ENCODE measurements at regions not wholly inside any gene's neighbourhood (a gene's known extent, or its start where the extent isn't known, plus 50 kb on each side); places are given as distances from the start of the nearest gene placed in this dataset.

GRCh38 chr4:84276752-84277151, 222.3 kb downstream of the NKX6-1 start:
- TF ChIP-seq CTCF (IDR thresholded peaks at IDR 0.05; ENCODE audit: low read depth, low read length) (no peak), POLR2A (IDR thresholded peaks at IDR 0.05; ENCODE audit: extremely low read depth, insufficient read length) (no peak), MAX (IDR thresholded peaks at IDR 0.05; ENCODE audit: low read depth, low read length) (no peak)
